ENCODE measurements at regions not wholly inside any gene's neighbourhood (a gene's known extent, or its start where the extent isn't known, plus 50 kb on each side); places are given as distances from the start of the nearest gene placed in this dataset.

DNA sequence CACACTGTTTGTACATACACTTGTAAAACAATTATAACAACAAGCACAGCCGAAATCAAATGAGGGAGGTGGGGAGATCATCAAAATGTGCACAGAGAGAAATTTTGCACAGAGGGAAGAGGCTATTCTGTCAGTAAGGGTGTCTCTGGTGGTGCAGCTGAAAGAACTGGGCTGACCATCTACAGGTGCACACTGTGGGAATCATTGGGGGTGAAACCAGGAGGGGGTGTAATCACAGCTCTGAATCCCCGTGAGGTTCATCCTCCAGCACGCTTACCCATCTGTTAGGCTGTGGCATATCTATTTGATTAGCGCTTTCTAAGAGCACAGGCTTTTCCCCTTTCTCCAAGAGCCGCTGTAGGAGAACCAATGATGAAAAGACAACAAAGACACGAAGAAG lies 389.9 kb upstream of the CDH20 start:
- Histone ChIP-seq H3K27me3 (ENCODE audit: control insufficient read depth, insufficient read depth, low read length) (no peaks in the 10 kb centered on the region), H3K9me3 (ENCODE audit: control insufficient read depth, insufficient read depth, low read length) (peaks cover 3% of the 10 kb centered on the region), H3K27ac (ENCODE audit: low read length) (no peak overlapping the region), H3K36me3 (ENCODE audit: control insufficient read depth, insufficient read depth, low read length) (no peaks in the 10 kb centered on the region), H3K4me3 (ENCODE audit: low read length) (no peak overlapping the region), H3K4me1 (ENCODE audit: control insufficient read depth, insufficient read depth, low read length) (no peaks in the 10 kb centered on the region)
- 87% methylated on average over 5 of the region's 6 CpGs for whole genome bisulfite sequencing (ENCODE audit: insufficient coverage)
- H3K36me3 Mint-ChIP-seq = no peaks in the 10 kb centered on the region
- ATAC-seq (no peak), DNase-seq (no peak)
- TF ChIP-seq, protein P1, sequence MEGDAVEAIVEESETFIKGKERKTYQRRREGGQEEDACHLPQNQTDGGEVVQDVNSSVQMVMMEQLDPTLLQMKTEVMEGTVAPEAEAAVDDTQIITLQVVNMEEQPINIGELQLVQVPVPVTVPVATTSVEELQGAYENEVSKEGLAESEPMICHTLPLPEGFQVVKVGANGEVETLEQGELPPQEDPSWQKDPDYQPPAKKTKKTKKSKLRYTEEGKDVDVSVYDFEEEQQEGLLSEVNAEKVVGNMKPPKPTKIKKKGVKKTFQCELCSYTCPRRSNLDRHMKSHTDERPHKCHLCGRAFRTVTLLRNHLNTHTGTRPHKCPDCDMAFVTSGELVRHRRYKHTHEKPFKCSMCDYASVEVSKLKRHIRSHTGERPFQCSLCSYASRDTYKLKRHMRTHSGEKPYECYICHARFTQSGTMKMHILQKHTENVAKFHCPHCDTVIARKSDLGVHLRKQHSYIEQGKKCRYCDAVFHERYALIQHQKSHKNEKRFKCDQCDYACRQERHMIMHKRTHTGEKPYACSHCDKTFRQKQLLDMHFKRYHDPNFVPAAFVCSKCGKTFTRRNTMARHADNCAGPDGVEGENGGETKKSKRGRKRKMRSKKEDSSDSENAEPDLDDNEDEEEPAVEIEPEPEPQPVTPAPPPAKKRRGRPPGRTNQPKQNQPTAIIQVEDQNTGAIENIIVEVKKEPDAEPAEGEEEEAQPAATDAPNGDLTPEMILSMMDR (IDR thresholded peaks at IDR 0.05) = no peak
- H3K27ac Mint-ChIP-seq = no peak overlapping the region
- intact Hi-C loops (cut with micrococcal nuclease) = no loop called here
- no peaks in the 10 kb centered on the region for H3K27me3 Mint-ChIP-seq (ENCODE audit: low read depth in 2 of 2)
- peaks cover under 1 to 17% of the 10 kb centered on the region in 2 donors for H3K9me3 Mint-ChIP-seq
- H3K4me1 Mint-ChIP-seq = no peaks in the 10 kb centered on the region
- no peak overlapping the region for H3K4me3 Mint-ChIP-seq

DNA sequence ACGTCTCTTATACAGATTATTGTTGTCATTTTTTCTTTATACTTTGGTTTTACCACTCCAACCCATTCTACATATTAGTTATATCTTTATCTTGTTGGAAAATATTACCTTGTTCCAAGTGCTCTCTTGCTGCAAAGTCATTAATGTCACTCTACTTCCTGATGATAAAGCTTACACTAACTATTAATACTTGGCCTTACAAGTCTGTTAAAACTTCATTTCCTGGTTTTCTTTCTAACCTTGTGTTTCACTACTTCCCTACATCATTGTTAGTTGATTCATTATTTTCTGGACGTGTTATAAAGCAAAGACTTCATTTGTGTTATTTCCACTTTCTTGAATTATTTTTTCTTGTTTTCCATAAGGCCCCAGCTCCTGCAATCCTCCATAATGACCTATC lies 382.6 kb upstream of the CDH20 start:
- Mint-ChIP-seq H3K9me3 (peaks cover under 1 to 5% of the 10 kb centered on the region in 2 donors), H3K27ac (no peak overlapping the region), H3K4me3 (no peak overlapping the region), H3K36me3 (no peaks in the 10 kb centered on the region), H3K27me3 (ENCODE audit: low read depth in 2 of 2) (no peaks in the 10 kb centered on the region), H3K4me1 (no peaks in the 10 kb centered on the region)
- Histone ChIP-seq H3K4me3 (ENCODE audit: low read length) (no peak overlapping the region), H3K36me3 (ENCODE audit: control insufficient read depth, insufficient read depth, low read length) (no peaks in the 10 kb centered on the region), H3K27ac (ENCODE audit: low read length) (no peak overlapping the region), H3K9me3 (ENCODE audit: control insufficient read depth, insufficient read depth, low read length) (peaks cover 3% of the 10 kb centered on the region), H3K27me3 (ENCODE audit: control insufficient read depth, insufficient read depth, low read length) (no peaks in the 10 kb centered on the region), H3K4me1 (ENCODE audit: control insufficient read depth, insufficient read depth, low read length) (no peaks in the 10 kb centered on the region)
- no peak for ATAC-seq
- WGBS (ENCODE audit: insufficient coverage) = no CpG with 5 or more reads among the region's 2 CpGs
- TF ChIP-seq, protein P1 (IDR thresholded peaks at IDR 0.05) = no peak
- DNase-seq = no peak
- intact Hi-C loops (cut with micrococcal nuclease) = no loop called here

DNA sequence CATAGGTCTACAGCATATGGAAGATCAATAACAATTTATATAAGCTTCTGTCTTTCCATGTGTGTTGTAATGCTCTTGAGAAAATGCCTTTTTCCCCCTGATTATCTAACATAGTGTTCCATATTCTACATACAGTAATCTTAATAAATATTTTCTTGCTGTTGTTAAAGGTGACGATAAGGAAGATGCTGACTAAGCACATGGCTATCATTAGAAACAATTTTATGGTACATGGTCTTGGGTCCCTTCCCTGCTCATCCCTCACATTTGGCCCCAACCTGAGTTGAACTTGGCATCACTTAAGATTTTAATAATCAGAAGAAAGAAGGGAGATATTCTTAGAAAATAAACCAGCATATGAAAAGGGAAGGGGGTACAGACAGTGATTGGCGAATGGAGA lies 382.1 kb upstream of the CDH20 start:
- no peaks in the 10 kb centered on the region for H3K27me3 ChIP-seq (ENCODE audit: control insufficient read depth, insufficient read depth, low read length)
- no peaks in the 10 kb centered on the region for H3K4me1 Mint-ChIP-seq
- H3K27me3 Mint-ChIP-seq (ENCODE audit: low read depth in 2 of 2) = no peaks in the 10 kb centered on the region
- H3K4me1 ChIP-seq (ENCODE audit: control insufficient read depth, insufficient read depth, low read length) = no peaks in the 10 kb centered on the region
- H3K27ac ChIP-seq (ENCODE audit: low read length) = no peak overlapping the region
- no peak overlapping the region for H3K4me3 ChIP-seq (ENCODE audit: low read length)
- H3K4me3 Mint-ChIP-seq = no peak overlapping the region
- no peaks in the 10 kb centered on the region for H3K36me3 Mint-ChIP-seq
- DNase-seq = no peak
- peaks cover 2 to 6% of the 10 kb centered on the region in 2 donors for H3K9me3 Mint-ChIP-seq
- intact Hi-C loops (cut with micrococcal nuclease) = no loop called here
- 81% methylated on average over 1 of the region's 2 CpGs for WGBS (ENCODE audit: insufficient coverage)
- H3K9me3 ChIP-seq (ENCODE audit: control insufficient read depth, insufficient read depth, low read length) = peaks cover 3% of the 10 kb centered on the region
- no peak for ATAC-seq
- H3K36me3 ChIP-seq (ENCODE audit: control insufficient read depth, insufficient read depth, low read length) = no peaks in the 10 kb centered on the region
- H3K27ac Mint-ChIP-seq = no peak overlapping the region
- TF ChIP-seq, protein P1 (IDR thresholded peaks at IDR 0.05) = no peak

DNA sequence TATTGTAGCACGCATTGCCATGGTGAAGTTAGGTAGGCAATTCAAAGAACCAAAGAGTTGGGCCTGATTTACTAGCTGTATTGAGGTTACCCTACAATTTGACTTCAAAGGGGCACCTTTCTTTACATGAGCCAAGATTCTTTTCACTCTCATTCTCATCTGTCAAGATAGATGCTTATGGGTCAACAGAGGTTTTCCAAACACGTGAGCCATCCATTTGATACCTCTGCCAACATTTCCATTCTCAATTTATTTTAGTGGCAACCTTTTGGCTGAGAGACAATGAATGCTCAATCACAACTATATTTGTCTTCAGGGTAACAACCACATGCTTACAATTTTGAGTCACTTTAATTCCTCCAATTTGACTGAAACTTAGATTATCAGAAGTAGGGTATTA lies 370.6 kb upstream of the CDH20 start:
- H3K27me3 Mint-ChIP-seq (ENCODE audit: low read depth in 2 of 2) = no peaks in the 10 kb centered on the region
- no peak for DNase-seq
- WGBS (ENCODE audit: insufficient coverage) = 74% methylated on average over 2 of the region's 2 CpGs

More for the DNA sequence above, 370.6 kb upstream of the CDH20 start:
- Mint-ChIP-seq H3K27ac (no peak overlapping the region), H3K4me3 (no peak overlapping the region), H3K9me3 (peaks cover 8 to 16% of the 10 kb centered on the region in 2 donors), H3K4me1 (no peaks in the 10 kb centered on the region), H3K36me3 (peaks cover 9% of the 10 kb centered on the region)
- no peaks in the 10 kb centered on the region for H3K27me3 ChIP-seq (ENCODE audit: control insufficient read depth, insufficient read depth, low read length)
- H3K4me1 ChIP-seq (ENCODE audit: control insufficient read depth, insufficient read depth, low read length) = no peaks in the 10 kb centered on the region
- no peaks in the 10 kb centered on the region for H3K9me3 ChIP-seq (ENCODE audit: control insufficient read depth, insufficient read depth, low read length)
- TF ChIP-seq, protein P1 (IDR thresholded peaks at IDR 0.05) = no peak
- no peak for ATAC-seq
- no peak overlapping the region for H3K27ac ChIP-seq (ENCODE audit: low read length)
- intact Hi-C loops (cut with micrococcal nuclease) = no loop called here
- H3K4me3 ChIP-seq (ENCODE audit: low read length) = no peak overlapping the region
- no peaks in the 10 kb centered on the region for H3K36me3 ChIP-seq (ENCODE audit: control insufficient read depth, insufficient read depth, low read length)
